ENCODE measurements at regions not wholly inside any gene's neighbourhood (a gene's known extent, or its start where the extent isn't known, plus 50 kb on each side); places are given as distances from the start of the nearest gene placed in this dataset.

GRCh38 chr18:8894823-8895222, 189.5 kb downstream of the MTCL1 start:
- Mint-ChIP-seq H3K27me3 (ENCODE audit: insufficient read depth) (peaks cover 30% of the 10 kb centered on the region), H3K4me3 (no peak overlapping the region), H3K36me3 (ENCODE audit: low read depth) (no peaks in the 10 kb centered on the region), H3K9me3 (peaks cover 8% of the 10 kb centered on the region), H3K27ac (no peak overlapping the region), H3K4me1 (peaks cover 7% of the 10 kb centered on the region)
- H3K9me3 ChIP-seq (ENCODE audit: control insufficient read depth, low read length) = no peaks in the 10 kb centered on the region
- TF ChIP-seq CTCF (conservative IDR thresholded peaks at IDR 0.05) = no peak
- peaks cover 27% of the 10 kb centered on the region for H3K27me3 ChIP-seq (ENCODE audit: control insufficient read depth, insufficient read depth, low read length, poor library complexity, severe bottlenecking)
- no peak overlapping the region for H3K4me3 ChIP-seq (ENCODE audit: low read length)
- no peaks in the 10 kb centered on the region for H3K4me1 ChIP-seq (ENCODE audit: control insufficient read depth, insufficient read depth, low read length)
- 89 to 93% methylated on average over 1 to 3 of the region's 3 CpGs for WGBS, 2 experiments (ENCODE audit: insufficient coverage in 1 of 2, insufficient read length in 1 of 2)
- no peak for DNase-seq
- H3K27ac ChIP-seq (ENCODE audit: low read depth, low read length) = no peak overlapping the region
- no peak overlapping the region for H3K9ac ChIP-seq (ENCODE audit: extremely low read depth, low read length, poor library complexity, severe bottlenecking)
- H3K36me3 ChIP-seq (ENCODE audit: control insufficient read depth, insufficient read depth, low read length) = no peaks in the 10 kb centered on the region

- no peak overlapping the region for H3K9ac ChIP-seq (ENCODE audit: extremely low read depth, low read length, poor library complexity, severe bottlenecking)
- Mint-ChIP-seq H3K27ac (no peak overlapping the region), H3K4me1 (peaks cover 7% of the 10 kb centered on the region), H3K27me3 (ENCODE audit: insufficient read depth) (peaks cover 35% of the 10 kb centered on the region), H3K4me3 (no peak overlapping the region), H3K36me3 (ENCODE audit: low read depth) (no peaks in the 10 kb centered on the region), H3K9me3 (peaks cover 12% of the 10 kb centered on the region)
- H3K27ac ChIP-seq (ENCODE audit: low read depth, low read length) = no peak overlapping the region
- H3K4me1 ChIP-seq (ENCODE audit: control insufficient read depth, insufficient read depth, low read length) = no peaks in the 10 kb centered on the region
- 79% methylated on average over 1 of the region's 1 CpG; no CpG with 5 or more reads in 1 of the 2 experiments for WGBS, 2 experiments (ENCODE audit: insufficient coverage in 1 of 2, insufficient read length in 1 of 2)
- H3K36me3 ChIP-seq (ENCODE audit: control insufficient read depth, insufficient read depth, low read length) = no peaks in the 10 kb centered on the region
- no peak for DNase-seq
- H3K9me3 ChIP-seq (ENCODE audit: control insufficient read depth, low read length) = no peaks in the 10 kb centered on the region
- peaks cover 32% of the 10 kb centered on the region for H3K27me3 ChIP-seq (ENCODE audit: control insufficient read depth, insufficient read depth, low read length, poor library complexity, severe bottlenecking)
- TF ChIP-seq CTCF (conservative IDR thresholded peaks at IDR 0.05) = no peak
- no peak overlapping the region for H3K4me3 ChIP-seq (ENCODE audit: low read length)
These were observed 190.0 kb downstream of the MTCL1 start for GRCh38 chr18:8895341-8895740.

GRCh38 chr18:8895987-8896619, 190.7 kb downstream of the MTCL1 start:
- Mint-ChIP-seq H3K4me1 (peaks cover 4% of the 10 kb centered on the region), H3K27me3 (ENCODE audit: insufficient read depth) (peaks cover 41% of the 10 kb centered on the region), H3K27ac (no peak overlapping the region), H3K9me3 (peaks cover 17% of the 10 kb centered on the region), H3K4me3 (no peak overlapping the region), H3K36me3 (ENCODE audit: low read depth) (no peaks in the 10 kb centered on the region)
- no peak for DNase-seq
- no peak overlapping the region for H3K4me3 ChIP-seq (ENCODE audit: low read length)
- 52 to 100% methylated on average over 1 to 2 of the region's 2 CpGs for WGBS, 2 experiments (ENCODE audit: insufficient coverage in 1 of 2, insufficient read length in 1 of 2)
- H3K9me3 ChIP-seq (ENCODE audit: control insufficient read depth, low read length) = no peaks in the 10 kb centered on the region
- H3K9ac ChIP-seq (ENCODE audit: extremely low read depth, low read length, poor library complexity, severe bottlenecking) = no peak overlapping the region
- H3K36me3 ChIP-seq (ENCODE audit: control insufficient read depth, insufficient read depth, low read length) = no peaks in the 10 kb centered on the region
- H3K27me3 ChIP-seq (ENCODE audit: control insufficient read depth, insufficient read depth, low read length, poor library complexity, severe bottlenecking) = peaks cover 40% of the 10 kb centered on the region
- TF ChIP-seq CTCF (conservative IDR thresholded peaks at IDR 0.05) = no peak
- no peak overlapping the region for H3K27ac ChIP-seq (ENCODE audit: low read depth, low read length)
- H3K4me1 ChIP-seq (ENCODE audit: control insufficient read depth, insufficient read depth, low read length) = no peaks in the 10 kb centered on the region

Data from endodermal cell (in vitro differentiated cells).